ENCODE measurements at regions not wholly inside any gene's neighbourhood (a gene's known extent, or its start where the extent isn't known, plus 50 kb on each side); places are given as distances from the start of the nearest gene placed in this dataset.

GRCh38 chr2:204312105-204312504 is 233.2 kb upstream of the PARD3B start:
- H3K9me3 Mint-ChIP-seq = no peaks in the 10 kb centered on the region
- no peaks in the 10 kb centered on the region for H3K36me3 Mint-ChIP-seq (ENCODE audit: low read depth)
- peaks cover 13% of the 10 kb centered on the region for H3K27me3 Mint-ChIP-seq
- H3K27ac Mint-ChIP-seq = no peak overlapping the region
- H3K4me3 Mint-ChIP-seq = no peak overlapping the region
- ATAC-seq (replicated peaks) = no peak
- no peaks in the 10 kb centered on the region for H3K4me1 Mint-ChIP-seq

- no peaks in the 10 kb centered on the region for H3K9me3 Mint-ChIP-seq
- no peaks in the 10 kb centered on the region for H3K36me3 Mint-ChIP-seq (ENCODE audit: low read depth)
- H3K4me1 Mint-ChIP-seq = no peaks in the 10 kb centered on the region
- ATAC-seq (replicated peaks) = no peak
- H3K27me3 Mint-ChIP-seq = peaks cover 22% of the 10 kb centered on the region
- H3K4me3 Mint-ChIP-seq = no peak overlapping the region
- no peak overlapping the region for H3K27ac Mint-ChIP-seq
Observed at GRCh38 chr2:204313256-204313655, 232.0 kb upstream of the PARD3B start.

- H3K4me1 Mint-ChIP-seq = no peaks in the 10 kb centered on the region
- H3K36me3 Mint-ChIP-seq (ENCODE audit: low read depth) = no peaks in the 10 kb centered on the region
- peaks cover 22% of the 10 kb centered on the region for H3K27me3 Mint-ChIP-seq
- H3K27ac Mint-ChIP-seq = no peak overlapping the region
- no peaks in the 10 kb centered on the region for H3K9me3 Mint-ChIP-seq
- no peak for ATAC-seq (replicated peaks)
- no peak overlapping the region for H3K4me3 Mint-ChIP-seq
Observed at GRCh38 chr2:204315236-204315662, 230.0 kb upstream of the PARD3B start.

- H3K4me1 Mint-ChIP-seq = no peaks in the 10 kb centered on the region
- no peaks in the 10 kb centered on the region for H3K9me3 Mint-ChIP-seq
- H3K27ac Mint-ChIP-seq = no peak overlapping the region
- ATAC-seq (replicated peaks) = no peak
- no peak overlapping the region for H3K4me3 Mint-ChIP-seq
- peaks cover 33% of the 10 kb centered on the region for H3K27me3 Mint-ChIP-seq
- no peaks in the 10 kb centered on the region for H3K36me3 Mint-ChIP-seq (ENCODE audit: low read depth)
Observed at GRCh38 chr2:204317640-204318039, 227.6 kb upstream of the PARD3B start.

GRCh38 chr2:204321027-204321800 is 224.1 kb upstream of the PARD3B start:
- Mint-ChIP-seq H3K27ac (no peak overlapping the region), H3K36me3 (ENCODE audit: low read depth) (no peaks in the 10 kb centered on the region), H3K4me3 (no peak overlapping the region), H3K9me3 (no peaks in the 10 kb centered on the region), H3K4me1 (no peaks in the 10 kb centered on the region), H3K27me3 (peaks cover 35% of the 10 kb centered on the region)
- ATAC-seq (replicated peaks) = no peak

- no peaks in the 10 kb centered on the region for H3K9me3 Mint-ChIP-seq
- no peaks in the 10 kb centered on the region for H3K4me1 Mint-ChIP-seq
- no peak overlapping the region for H3K27ac Mint-ChIP-seq
- no peak for ATAC-seq (replicated peaks)
- no peak overlapping the region for H3K4me3 Mint-ChIP-seq
- no peaks in the 10 kb centered on the region for H3K36me3 Mint-ChIP-seq (ENCODE audit: low read depth)
- peaks cover 41% of the 10 kb centered on the region for H3K27me3 Mint-ChIP-seq
Observed at GRCh38 chr2:204321910-204322751, 223.1 kb upstream of the PARD3B start.

GRCh38 chr2:204325468-204325867 is 219.8 kb upstream of the PARD3B start:
- peak; percentile 51 for ATAC-seq (replicated peaks)
- H3K4me3 Mint-ChIP-seq = no peak overlapping the region
- H3K36me3 Mint-ChIP-seq (ENCODE audit: low read depth) = no peaks in the 10 kb centered on the region
- peaks cover 31% of the 10 kb centered on the region for H3K27me3 Mint-ChIP-seq
- H3K27ac Mint-ChIP-seq = no peak overlapping the region
- H3K9me3 Mint-ChIP-seq = no peaks in the 10 kb centered on the region
- no peaks in the 10 kb centered on the region for H3K4me1 Mint-ChIP-seq

- no peak for ATAC-seq (replicated peaks)
- Mint-ChIP-seq H3K27ac (no peak overlapping the region), H3K9me3 (no peaks in the 10 kb centered on the region), H3K27me3 (peaks cover 19% of the 10 kb centered on the region), H3K4me1 (no peaks in the 10 kb centered on the region), H3K36me3 (ENCODE audit: low read depth) (no peaks in the 10 kb centered on the region), H3K4me3 (no peak overlapping the region)
Observed at GRCh38 chr2:204328373-204328772, 216.9 kb upstream of the PARD3B start.

- Mint-ChIP-seq H3K9me3 (no peaks in the 10 kb centered on the region), H3K4me3 (no peak overlapping the region), H3K4me1 (no peaks in the 10 kb centered on the region), H3K36me3 (ENCODE audit: low read depth) (no peaks in the 10 kb centered on the region), H3K27me3 (peaks cover 17% of the 10 kb centered on the region), H3K27ac (no peak overlapping the region)
- no peak for ATAC-seq (replicated peaks)
Observed at GRCh38 chr2:204329016-204329415, 216.3 kb upstream of the PARD3B start.

GRCh38 chr2:204329532-204329931 is 215.7 kb upstream of the PARD3B start:
- Mint-ChIP-seq H3K36me3 (ENCODE audit: low read depth) (no peaks in the 10 kb centered on the region), H3K27me3 (peaks cover 14% of the 10 kb centered on the region), H3K9me3 (no peaks in the 10 kb centered on the region), H3K4me1 (no peaks in the 10 kb centered on the region), H3K27ac (no peak overlapping the region), H3K4me3 (no peak overlapping the region)
- no peak for ATAC-seq (replicated peaks)

GRCh38 chr2:204331180-204331579 is 214.1 kb upstream of the PARD3B start:
- Mint-ChIP-seq H3K36me3 (ENCODE audit: low read depth) (no peaks in the 10 kb centered on the region), H3K27me3 (peaks cover 17% of the 10 kb centered on the region), H3K4me1 (no peaks in the 10 kb centered on the region), H3K27ac (no peak overlapping the region), H3K9me3 (no peaks in the 10 kb centered on the region), H3K4me3 (no peak overlapping the region)
- ATAC-seq (replicated peaks) = no peak

GRCh38 chr2:204331988-204332387 is 213.3 kb upstream of the PARD3B start:
- Mint-ChIP-seq H3K36me3 (ENCODE audit: low read depth) (no peaks in the 10 kb centered on the region), H3K4me3 (no peak overlapping the region), H3K27ac (no peak overlapping the region), H3K4me1 (no peaks in the 10 kb centered on the region), H3K9me3 (no peaks in the 10 kb centered on the region), H3K27me3 (peaks cover 18% of the 10 kb centered on the region)
- ATAC-seq (replicated peaks) = no peak

- H3K27me3 Mint-ChIP-seq = peaks cover 25% of the 10 kb centered on the region
- no peaks in the 10 kb centered on the region for H3K4me1 Mint-ChIP-seq
- no peak for ATAC-seq (replicated peaks)
- H3K27ac Mint-ChIP-seq = no peak overlapping the region
- no peak overlapping the region for H3K4me3 Mint-ChIP-seq
- no peaks in the 10 kb centered on the region for H3K9me3 Mint-ChIP-seq
- no peaks in the 10 kb centered on the region for H3K36me3 Mint-ChIP-seq (ENCODE audit: low read depth)
Observed at GRCh38 chr2:204332706-204333105, 212.6 kb upstream of the PARD3B start.

- no peaks in the 10 kb centered on the region for H3K4me1 Mint-ChIP-seq
- H3K27ac Mint-ChIP-seq = no peak overlapping the region
- ATAC-seq (replicated peaks) = no peak
- no peak overlapping the region for H3K4me3 Mint-ChIP-seq
- H3K9me3 Mint-ChIP-seq = no peaks in the 10 kb centered on the region
- no peaks in the 10 kb centered on the region for H3K36me3 Mint-ChIP-seq (ENCODE audit: low read depth)
- H3K27me3 Mint-ChIP-seq = peaks cover 36% of the 10 kb centered on the region
Observed at GRCh38 chr2:204333861-204334260, 211.4 kb upstream of the PARD3B start.

- ATAC-seq (replicated peaks) = no peak
- Mint-ChIP-seq H3K9me3 (no peaks in the 10 kb centered on the region), H3K4me3 (no peak overlapping the region), H3K36me3 (ENCODE audit: low read depth) (no peaks in the 10 kb centered on the region), H3K27me3 (peaks cover 42% of the 10 kb centered on the region), H3K27ac (no peak overlapping the region), H3K4me1 (no peaks in the 10 kb centered on the region)
Observed at GRCh38 chr2:204335451-204336058, 209.7 kb upstream of the PARD3B start.

All from activated T-helper 17 cell treated with anti-CD3 and anti-CD28 coated beads, Interleukin-2, amount 50 U/mL, for 72 hours (primary cell).